IPS DF 4.7 (cell line): ENCODE measurements at regions not wholly inside any gene's neighbourhood (a gene's known extent, or its start where the extent isn't known, plus 50 kb on each side); places are given as distances from the start of the nearest gene placed in this dataset.
"Not testable (repeated sequence)": the region's sequence is repeated elsewhere in the genome, so short reads cannot be mapped to it uniquely, and the experiment has no call there.

Experiments used
- DNase-seq: peaks from one replicate; pipeline ENCODE4 v3.0.0-alpha.2; 2013; ENCODE audit warnings: low spot score; ENCODE audit errors: extremely low read depth

GRCh38 chrX:35221391-35221790 is 278.8 kb downstream of the FAM47B start:
- DNase-seq = not testable (repeated sequence)

DNA sequence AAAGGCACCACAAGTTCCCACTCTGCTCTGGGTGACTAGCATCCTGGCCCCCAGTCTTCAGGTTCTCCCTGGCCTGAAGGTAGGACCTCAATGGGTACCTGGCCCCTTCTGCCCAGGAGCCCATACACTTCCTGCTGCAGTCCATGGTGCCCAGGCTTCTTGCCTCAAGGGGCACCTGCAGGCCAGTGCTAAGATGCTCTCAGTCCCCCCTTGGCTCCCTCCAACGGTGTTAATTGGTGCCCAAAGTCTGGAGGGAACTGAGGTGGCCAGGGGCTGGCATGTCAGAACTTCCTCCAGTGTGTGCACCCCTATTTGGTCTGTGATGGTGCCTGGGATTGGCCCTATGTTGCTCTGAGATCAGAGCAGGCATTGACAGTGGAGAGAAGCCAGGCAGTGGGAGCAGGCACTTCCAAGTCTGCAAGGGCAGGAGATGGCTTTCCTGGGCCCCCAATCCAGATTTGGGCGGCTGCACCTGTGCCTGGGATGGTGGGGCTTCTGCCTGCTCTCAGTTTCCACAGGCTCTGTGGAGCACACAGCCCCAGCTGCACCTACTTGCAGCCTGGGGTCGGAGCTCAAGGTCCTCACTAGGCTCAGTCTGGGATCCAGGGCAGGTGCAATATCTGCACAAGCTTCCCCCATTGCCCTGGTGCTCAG is 301.6 kb downstream of the FAM47B start:
- DNase-seq = no peak

- DNase-seq = no peak
Observed at GRCh38 chrX:35244796-35245508, 302.4 kb downstream of the FAM47B start.

- DNase-seq = no peak
Observed at GRCh38 chrX:35251226-35251625, 308.6 kb downstream of the FAM47B start.

GRCh38 chrX:35276115-35276514 is 333.5 kb downstream of the FAM47B start:
- no peak for DNase-seq

- no peak for DNase-seq
Observed at GRCh38 chrX:35285289-35285962, 342.8 kb downstream of the FAM47B start.

- DNase-seq = no peak
Observed at GRCh38 chrX:35288657-35289056, 346.1 kb downstream of the FAM47B start.

- DNase-seq = no peak
Observed at GRCh38 chrX:35289952-35290351, 347.4 kb downstream of the FAM47B start.

DNA sequence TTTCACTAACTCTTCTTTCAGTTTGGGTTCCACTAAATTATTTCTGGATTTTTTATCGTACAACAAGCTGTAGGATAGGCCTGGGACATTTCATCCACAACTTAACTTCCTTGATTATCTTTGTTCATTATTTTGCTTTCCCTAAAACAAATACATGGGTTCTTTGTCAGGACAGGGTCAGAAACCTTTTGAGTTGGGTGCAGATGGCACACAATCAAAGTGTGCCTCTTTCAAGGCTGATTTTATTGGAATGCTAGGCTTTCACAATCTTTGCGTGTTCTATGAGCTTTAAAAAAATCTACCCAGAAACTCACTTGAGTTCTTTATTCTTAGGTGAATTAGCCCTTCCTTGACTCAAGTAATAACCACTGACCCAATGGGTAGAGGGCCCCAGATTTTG is 348.4 kb downstream of the FAM47B start:
- DNase-seq = no peak

DNA sequence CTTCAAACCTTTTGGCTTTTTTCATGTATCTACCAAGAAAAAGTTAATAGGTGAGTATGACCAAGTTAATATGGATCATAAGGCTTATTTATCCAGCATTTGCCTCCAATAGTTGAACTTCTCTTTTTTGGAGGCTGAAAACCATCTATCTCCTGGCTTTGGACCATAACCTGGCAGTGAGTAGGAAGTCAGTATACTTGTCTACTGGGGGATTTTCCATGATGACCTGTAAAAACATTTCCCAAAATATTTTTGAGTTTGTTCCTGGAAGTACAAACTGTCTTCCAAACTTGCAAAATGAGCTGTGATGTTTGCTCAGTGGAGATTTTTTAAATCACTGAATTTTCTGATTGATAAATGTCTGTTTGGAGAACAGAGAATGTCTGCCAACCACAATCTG is 349.9 kb downstream of the FAM47B start:
- no peak for DNase-seq

DNA sequence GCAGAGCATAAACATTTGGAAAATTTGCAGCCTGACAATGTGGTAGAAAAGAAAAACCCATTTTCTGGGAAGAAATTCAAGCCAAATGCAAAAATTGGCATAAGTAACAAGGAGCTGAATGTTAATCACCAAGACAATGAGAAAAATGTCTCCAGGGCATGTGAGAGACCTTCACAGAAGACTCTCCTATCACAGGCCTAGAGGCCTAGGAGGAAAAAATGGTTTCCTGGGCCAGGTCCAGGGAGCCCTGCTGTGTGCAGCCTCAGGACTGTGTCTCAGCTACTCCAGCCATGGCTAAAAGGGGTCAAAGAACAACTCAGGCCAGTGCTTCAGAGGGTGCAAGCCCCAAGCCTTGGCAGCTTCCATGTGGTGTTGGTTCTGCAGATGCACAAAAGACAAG is 362.4 kb downstream of the FAM47B start:
- DNase-seq = not testable (repeated sequence)

GRCh38 chrX:35339796-35340195 is 397.2 kb downstream of the FAM47B start:
- DNase-seq = no peak

GRCh38 chrX:35340465-35340864 is 397.9 kb downstream of the FAM47B start:
- no peak for DNase-seq

DNA sequence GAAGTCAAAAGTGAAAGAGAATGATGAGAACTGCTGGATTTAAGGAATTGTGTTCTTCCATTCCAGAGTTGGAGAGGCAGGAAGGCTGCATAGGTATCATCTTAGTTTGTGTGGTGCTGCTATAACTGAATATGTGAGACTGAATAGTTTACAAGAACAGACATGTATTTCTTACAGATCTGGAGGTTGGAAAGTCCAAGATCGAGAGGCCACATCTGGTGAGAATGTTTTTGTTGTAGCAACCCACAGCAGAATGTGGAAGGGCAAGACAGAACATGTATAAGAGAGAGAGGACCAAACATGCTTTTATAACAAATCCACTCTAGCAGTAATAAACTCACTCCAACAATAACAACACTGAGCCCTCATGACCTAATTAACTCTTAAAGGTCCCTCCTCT is 408.6 kb downstream of the FAM47B start:
- DNase-seq = no peak

DNA sequence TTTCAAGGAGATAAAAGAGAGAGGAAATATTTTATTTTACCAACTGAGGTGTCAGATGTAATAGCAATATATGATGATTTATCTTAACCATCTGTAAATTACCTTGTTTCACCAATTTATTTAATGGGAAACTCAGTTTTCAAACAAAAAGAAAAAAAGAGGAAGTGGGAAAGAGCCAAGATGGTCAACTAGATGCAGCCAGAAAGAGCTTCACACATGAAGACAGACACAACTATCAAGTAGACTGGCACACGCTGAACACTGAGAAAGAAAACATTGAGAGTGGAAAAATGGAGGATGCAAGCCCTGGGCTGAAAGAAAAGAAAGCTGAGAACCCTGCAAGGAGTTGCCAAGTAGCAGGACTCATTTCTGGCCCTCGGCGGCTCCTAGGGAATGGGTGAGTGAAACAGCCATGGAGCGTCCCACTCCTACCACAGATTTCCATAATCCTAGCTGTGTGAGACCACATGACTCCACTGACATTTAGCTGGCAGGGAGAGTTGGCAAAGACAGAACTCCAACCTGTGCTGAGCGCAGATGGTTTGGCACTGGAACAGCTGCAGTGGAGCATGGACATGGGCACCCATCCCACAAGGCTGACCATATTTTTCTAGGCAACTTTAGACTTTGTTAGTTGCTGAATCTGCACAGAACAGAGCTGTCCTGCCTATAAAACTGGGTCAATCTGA is 409.3 kb downstream of the FAM47B start:
- no peak for DNase-seq

- DNase-seq = no peak
Observed at GRCh38 chrX:35357656-35358055, 415.1 kb downstream of the FAM47B start.

GRCh38 chrX:35362866-35363265 is 420.3 kb downstream of the FAM47B start:
- DNase-seq = no peak

GRCh38 chrX:35374116-35374515 is 424.0 kb upstream of the MAGEB16 start:
- no peak for DNase-seq

DNA sequence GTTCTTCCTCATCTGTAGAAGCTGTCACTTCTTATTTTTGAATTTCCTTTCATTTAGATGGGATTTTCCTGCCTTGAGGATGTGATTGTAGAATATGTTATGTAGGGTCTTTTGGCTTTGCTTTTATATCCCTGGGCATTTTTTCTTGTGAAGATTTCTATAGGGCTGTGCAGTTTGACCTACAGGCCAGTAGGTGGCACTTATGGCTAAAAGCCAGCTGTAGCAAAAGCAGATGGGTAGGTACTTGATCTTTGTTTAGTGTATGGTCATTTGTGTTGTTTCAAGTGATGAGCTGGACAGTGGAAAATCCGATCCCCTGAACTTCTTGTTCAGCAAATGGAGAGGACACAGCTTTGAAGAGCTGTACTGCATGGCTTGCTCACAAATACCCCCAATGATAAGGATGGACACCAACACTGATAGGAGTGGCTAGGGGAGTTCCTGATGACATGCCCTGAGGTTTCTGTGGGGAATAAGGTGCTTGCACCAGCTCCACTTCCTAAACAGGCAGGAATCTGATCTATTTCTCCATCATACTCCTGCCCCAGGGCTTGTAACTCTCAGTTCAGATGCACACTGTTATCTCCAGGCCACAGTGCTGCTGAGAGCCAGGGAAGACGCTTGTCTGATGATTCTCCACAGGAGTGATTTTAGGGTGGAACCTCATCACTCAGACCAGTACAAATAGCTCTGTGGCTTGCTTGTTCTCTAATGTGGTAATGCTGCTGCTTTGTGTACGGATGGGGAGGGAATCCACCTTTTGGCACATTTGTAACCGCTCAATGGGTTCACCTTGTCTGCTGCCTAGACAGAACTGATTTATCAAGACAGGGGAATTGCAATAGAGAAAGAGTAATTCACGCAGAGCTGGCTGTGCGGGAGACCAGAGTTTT is 417.1 kb upstream of the MAGEB16 start:
- no peak for DNase-seq

GRCh38 chrX:35381709-35382108 is 416.4 kb upstream of the MAGEB16 start:
- not testable (repeated sequence) for DNase-seq

GRCh38 chrX:35382966-35383365 is 415.2 kb upstream of the MAGEB16 start:
- DNase-seq = no peak
